HG03469 (cell line): ENCODE measurements at regions not wholly inside any gene's neighbourhood (a gene's known extent, or its start where the extent isn't known, plus 50 kb on each side); places are given as distances from the start of the nearest gene placed in this dataset.

Experiments used
- ATAC-seq: cut with Tn5 transposase; IDR thresholded peaks from one replicate; pipeline ENCODE4 v1.9.1; 2021; ENCODE audit warnings: mild to moderate bottlenecking, moderate library complexity, moderate number of reproducible peaks; ENCODE audit not compliant: unreplicated experiment

GRCh38 chr12:74981541-74981940 lies 228.1 kb downstream of the KCNC2 start:
- ATAC-seq = no peak

DNA sequence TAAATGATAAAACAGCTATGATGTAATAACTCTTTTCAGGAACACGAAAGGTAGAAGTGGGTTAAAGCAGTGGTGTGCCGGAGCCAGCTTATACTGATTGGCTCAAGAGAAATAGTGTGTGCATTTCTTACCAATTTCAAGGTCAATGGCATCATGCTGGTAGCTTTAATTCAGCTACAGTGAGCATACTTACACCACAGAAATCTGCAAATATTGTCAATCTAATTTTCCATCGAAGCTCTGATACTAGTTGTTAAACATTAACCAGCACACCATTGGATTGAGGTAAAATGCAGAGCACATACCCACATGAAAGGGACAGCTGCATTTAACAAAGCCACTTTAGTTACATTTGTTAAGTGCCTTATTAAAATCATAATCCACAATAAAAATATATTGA lies 225.7 kb downstream of the KCNC2 start:
- no peak for ATAC-seq

DNA sequence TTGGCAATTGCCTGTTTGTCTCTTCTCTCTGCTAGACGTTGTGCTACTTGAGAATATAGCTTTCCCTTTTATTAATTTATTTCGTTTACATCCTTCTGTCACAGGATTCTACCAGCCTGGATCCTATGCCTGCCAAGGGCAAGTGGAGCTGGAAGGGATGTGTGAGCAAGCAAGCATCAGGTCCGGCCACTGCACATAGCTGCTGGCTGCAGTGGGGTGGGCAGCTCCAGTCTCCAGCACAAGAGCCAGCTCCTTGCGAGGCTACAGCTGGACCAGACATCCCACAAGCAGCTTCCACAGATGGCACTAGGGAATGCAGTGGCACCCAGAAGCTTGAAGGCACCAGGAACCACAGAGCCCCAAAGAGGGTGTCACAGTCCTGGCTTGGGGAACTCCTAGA lies 225.0 kb downstream of the KCNC2 start:
- ATAC-seq = no peak

DNA sequence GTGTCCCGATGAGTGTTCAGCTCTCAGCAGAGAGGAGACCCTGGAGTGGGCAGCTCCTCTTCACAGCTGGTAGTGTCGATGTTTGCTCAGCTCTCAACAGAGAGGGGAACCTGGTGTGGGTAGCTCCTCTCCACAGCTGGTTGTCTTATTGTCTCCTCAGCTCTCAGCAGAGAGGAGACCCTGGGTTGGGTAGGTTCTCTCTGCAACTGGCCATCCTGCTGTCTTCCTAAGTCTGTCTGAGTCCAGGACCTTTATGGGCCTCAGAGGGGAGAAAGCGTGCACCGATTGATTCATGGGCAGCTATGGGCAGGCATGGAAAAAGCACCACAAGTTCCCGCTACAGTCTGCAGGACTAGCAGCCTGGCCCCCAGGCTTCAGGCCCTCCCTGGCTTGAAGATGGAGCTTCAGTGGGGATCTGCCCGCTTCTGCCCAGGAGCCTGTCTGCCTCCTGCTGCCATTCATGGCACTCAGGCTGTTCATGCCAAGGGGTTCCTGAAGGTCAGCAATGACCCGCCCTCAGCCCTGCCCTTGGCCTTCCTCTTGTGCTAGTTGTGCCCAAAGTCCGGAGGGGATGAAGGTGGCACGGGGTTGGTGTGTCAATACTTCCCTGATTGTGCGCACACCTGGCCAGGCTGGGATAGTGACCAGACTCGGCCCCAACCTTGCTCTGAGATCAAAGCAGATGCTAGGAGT lies 224.2 kb downstream of the KCNC2 start:
- ATAC-seq = no peak

GRCh38 chr12:74985986-74986319 lies 223.7 kb downstream of the KCNC2 start:
- ATAC-seq = no peak

GRCh38 chr12:74988156-74988555 lies 221.5 kb downstream of the KCNC2 start:
- ATAC-seq = no peak
